C4-2B (cell line): ENCODE measurements at regions not wholly inside any gene's neighbourhood (a gene's known extent, or its start where the extent isn't known, plus 50 kb on each side); places are given as distances from the start of the nearest gene placed in this dataset.
"Not testable (repeated sequence)": the region's sequence is repeated elsewhere in the genome, so short reads cannot be mapped to it uniquely, and the experiment has no call there.

Experiments used
- H3K27ac ChIP-seq: fragments of 450-650 bp; 2 replicates; pipeline ENCODE4 v1.5.1; 2017
- ZFX ChIP-seq: fragments of 450-650 bp; IDR thresholded peaks from 2 replicates; pipeline ENCODE4 v1.6.1; 2017
- TF ChIP-seq, protein P1 (sequence below): fragments of 450-650 bp; conservative IDR thresholded peaks from 2 replicates; pipeline ENCODE4 v1.5.1; 2017; ENCODE audit warnings: mild to moderate bottlenecking

DNA sequence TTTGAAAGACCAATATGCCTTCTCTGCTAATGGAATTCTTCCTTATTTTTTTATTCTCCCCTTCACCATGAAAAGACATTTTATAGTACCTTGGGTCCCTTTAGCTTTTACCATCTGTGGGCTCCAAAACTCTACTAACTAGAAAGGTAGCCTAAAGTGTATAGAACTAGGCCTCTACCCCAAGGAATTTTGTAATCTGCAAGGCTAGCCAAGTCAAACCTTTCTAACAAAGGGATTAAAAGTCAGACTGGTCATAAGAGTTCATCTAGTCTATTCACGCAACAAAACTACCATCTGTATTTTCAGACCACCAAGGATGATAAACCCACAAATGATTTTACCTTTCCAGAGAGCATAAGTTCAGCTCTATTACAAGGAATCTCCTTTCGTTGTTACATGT lies 189.5 kb upstream of the DCAF8L1 start:
- H3K27ac ChIP-seq = no peak overlapping the region
- TF ChIP-seq ZFX = no peak
- TF ChIP-seq, protein P1, sequence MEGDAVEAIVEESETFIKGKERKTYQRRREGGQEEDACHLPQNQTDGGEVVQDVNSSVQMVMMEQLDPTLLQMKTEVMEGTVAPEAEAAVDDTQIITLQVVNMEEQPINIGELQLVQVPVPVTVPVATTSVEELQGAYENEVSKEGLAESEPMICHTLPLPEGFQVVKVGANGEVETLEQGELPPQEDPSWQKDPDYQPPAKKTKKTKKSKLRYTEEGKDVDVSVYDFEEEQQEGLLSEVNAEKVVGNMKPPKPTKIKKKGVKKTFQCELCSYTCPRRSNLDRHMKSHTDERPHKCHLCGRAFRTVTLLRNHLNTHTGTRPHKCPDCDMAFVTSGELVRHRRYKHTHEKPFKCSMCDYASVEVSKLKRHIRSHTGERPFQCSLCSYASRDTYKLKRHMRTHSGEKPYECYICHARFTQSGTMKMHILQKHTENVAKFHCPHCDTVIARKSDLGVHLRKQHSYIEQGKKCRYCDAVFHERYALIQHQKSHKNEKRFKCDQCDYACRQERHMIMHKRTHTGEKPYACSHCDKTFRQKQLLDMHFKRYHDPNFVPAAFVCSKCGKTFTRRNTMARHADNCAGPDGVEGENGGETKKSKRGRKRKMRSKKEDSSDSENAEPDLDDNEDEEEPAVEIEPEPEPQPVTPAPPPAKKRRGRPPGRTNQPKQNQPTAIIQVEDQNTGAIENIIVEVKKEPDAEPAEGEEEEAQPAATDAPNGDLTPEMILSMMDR = no peak

DNA sequence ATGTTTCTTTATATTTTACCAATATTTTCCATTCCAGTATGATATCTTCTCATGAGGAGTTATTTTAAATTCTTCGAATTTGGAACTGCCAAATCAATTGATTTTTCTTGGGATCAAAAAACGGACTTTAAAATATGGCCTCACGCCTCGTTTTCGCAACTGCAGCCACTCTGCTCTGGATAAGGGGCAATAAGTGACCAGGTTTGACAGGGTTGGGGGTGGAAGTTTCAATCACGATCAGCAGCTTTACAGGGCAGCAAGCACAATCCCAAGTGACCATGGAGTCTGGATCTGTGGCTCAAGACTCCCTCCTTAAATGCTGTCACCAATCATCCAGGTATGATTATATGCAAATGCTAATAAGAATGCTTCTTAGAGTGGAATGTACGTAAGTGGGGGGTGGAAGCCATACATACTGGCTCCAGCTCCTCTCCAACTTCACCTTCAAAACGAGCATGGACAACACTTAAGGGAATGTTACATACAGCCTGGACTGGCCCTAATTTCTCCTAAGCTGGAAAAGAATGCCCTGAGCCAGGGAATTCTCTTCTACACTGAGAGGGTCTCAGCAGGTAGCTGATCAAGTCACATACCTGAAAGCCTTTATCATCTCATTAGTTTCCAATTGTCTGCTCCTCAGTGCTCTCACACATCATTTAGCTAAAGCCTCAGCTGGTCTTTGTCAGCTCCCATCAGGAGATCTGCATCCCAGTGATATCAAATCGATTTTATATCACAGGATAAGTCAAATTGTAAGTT lies 176.9 kb upstream of the DCAF8L1 start:
- no peak for TF ChIP-seq ZFX
- TF ChIP-seq, protein P1 = no peak
- H3K27ac ChIP-seq = no peak overlapping the region

DNA sequence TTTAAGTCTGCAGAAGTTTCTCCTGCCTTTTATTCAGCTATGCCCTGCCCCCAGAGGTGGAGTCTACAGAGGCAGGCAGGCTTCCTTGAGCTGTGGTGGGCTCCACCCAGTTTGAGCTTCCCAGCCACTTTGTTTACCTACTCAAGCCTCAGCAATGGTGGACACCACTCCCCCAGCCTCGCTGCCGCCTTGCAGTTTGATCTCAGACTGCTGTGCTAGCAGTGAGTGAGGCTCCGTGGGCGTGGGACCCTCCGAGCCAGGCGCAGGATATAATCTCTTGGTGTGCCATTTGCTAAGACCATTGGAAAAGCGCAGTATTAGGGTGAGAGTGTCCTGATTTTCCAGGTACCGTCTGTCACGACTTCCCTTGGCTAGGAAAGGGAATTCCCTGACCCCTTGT lies 171.0 kb upstream of the DCAF8L1 start:
- not testable (repeated sequence) for H3K27ac ChIP-seq

DNA sequence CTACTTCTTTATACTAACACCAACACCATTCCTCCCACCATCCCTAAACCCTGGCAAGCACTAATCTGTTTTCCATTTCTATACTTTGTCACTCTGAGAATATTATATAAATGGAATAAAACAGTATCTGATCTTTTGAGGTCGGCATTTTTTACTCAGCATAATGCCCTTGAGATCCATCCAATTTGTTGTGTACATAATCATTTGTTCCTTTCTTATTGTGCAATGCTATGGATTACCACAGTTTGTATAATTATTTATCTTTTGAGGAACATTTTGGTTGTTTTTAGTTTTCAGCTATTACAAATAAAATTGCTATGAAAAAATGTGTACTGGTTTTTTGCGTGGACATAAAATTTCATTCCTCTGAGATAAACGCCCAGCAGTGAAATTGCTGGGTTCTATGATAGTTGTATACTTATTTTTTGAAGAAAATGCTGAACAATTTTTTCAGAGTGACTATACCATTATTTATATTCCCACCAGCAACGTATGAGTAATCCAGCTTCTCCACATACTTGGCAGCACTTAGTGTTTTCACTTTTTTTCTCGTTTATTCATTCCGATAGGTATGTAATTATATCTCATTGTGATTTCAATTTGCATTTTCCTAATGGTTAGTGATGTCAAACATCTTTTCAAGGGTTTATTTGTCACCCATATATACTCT lies 154.3 kb upstream of the DCAF8L1 start:
- no peak overlapping the region for H3K27ac ChIP-seq
- TF ChIP-seq, protein P1 = no peak
- TF ChIP-seq ZFX = no peak

DNA sequence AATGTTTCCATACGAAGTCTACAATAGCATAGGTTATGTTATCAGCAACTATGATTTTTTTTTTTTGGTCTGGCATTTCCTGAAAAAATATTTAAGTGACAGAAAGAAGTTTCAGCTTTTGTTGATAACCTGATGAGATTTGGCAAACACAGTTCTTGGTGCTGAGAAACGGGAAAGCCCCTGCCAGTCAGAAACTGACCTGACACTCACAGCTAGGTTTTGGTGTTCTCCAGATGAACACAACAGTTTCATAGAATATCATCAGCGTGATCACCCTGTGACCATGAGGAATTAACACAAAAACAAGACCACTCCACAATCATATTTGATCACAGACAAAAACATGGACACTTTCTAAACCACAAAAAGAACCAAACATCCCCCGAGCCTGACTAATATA lies 152.5 kb upstream of the DCAF8L1 start:
- no peak overlapping the region for H3K27ac ChIP-seq
- no peak for TF ChIP-seq ZFX
- TF ChIP-seq, protein P1 = no peak

DNA sequence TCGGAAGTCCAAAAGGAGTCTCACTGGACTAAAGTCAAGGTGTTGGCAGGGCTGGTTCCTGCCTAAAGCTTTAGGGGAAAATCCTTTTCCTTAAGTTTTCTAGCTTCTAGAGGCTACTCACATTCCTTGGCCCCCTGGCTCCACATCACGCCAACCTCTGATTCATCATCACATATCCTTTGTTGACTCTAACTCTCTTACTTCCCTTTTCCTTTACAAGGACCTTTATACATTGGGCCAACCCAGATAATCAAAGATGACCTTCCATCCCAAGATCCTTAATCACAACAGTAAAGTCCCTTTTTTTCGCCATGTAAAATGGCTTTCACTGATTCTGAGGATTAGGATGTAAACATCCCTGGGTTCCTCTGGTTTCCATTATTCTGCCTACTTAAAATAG lies 146.4 kb upstream of the DCAF8L1 start:
- H3K27ac ChIP-seq = no peak overlapping the region
- TF ChIP-seq, protein P1 = no peak
- no peak for TF ChIP-seq ZFX

DNA sequence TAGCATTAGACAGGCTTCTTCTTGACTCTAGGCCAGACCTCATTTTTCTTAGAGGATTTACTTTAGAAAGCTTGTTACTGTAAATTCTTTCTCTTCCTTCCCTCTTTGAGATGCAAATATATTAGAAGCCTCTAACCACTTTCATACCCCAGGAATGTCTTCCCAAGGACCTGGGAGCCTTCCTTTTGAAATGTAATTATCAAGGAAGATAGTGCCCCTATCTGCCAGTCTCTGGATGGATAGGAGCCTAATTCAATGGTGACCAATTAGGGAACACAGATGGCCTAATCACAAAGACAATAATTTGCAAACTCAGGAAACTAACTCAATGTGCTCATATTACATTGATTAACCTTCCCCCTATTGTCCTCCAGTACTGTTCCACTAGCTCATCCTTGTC lies 145.6 kb upstream of the DCAF8L1 start:
- H3K27ac ChIP-seq = no peak overlapping the region
- no peak for TF ChIP-seq ZFX
- TF ChIP-seq, protein P1 = no peak
